ENCODE measurements at regions not wholly inside any gene's neighbourhood (a gene's known extent, or its start where the extent isn't known, plus 50 kb on each side); places are given as distances from the start of the nearest gene placed in this dataset.

DNA sequence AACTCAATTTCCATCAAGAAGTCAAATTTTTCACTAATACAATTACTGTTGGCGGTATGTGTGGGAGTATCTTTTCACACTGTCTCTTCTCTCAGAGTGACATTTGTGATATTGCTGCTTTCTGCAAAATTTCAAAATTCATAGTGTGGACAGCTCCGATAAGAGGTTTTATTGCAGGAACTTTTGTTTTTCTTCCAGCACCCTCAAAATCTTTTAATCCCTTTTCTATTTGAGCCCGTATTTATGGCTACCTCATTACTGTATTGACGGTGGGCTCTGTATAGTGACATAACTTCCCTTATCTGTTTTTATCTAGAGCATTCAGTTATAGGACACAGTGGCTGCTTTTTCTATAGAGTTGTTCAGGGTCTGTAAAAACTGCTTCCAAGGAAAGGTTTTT is 794.4 kb upstream of the TMPRSS15 start:
- TF ChIP-seq CTCF (conservative IDR thresholded peaks at IDR 0.05; ENCODE audit: low read length) (no peak), EZH2phosphoT487 (IDR thresholded peaks at IDR 0.05; ENCODE audit: borderline replicate concordance, low read depth, low read length) (no peak)

Data from OCI-LY7 (cell line).